ENCODE measurements at regions not wholly inside any gene's neighbourhood (a gene's known extent, or its start where the extent isn't known, plus 50 kb on each side); places are given as distances from the start of the nearest gene placed in this dataset.

GRCh38 chr6:56775498-56776166 is 132.9 kb upstream of the DST start:
- no peak for TF ChIP-seq POLR2A (IDR thresholded peaks at IDR 0.05; ENCODE audit: low read depth)
- no peak for TF ChIP-seq CTCF (IDR thresholded peaks at IDR 0.05)
- no peak for TF ChIP-seq POLR2AphosphoS5 (IDR thresholded peaks at IDR 0.05)
- no peak for TF ChIP-seq EP300 (IDR thresholded peaks at IDR 0.05)
